H1 (cell line): ENCODE measurements at regions not wholly inside any gene's neighbourhood (a gene's known extent, or its start where the extent isn't known, plus 50 kb on each side); places are given as distances from the start of the nearest gene placed in this dataset.

Source experiments
- GABPA ChIP-seq: IDR thresholded peaks from 2 replicates; pipeline ENCODE4 v1.6.1; 2011; ENCODE audit warnings: mild to moderate bottlenecking, low read length, moderate library complexity, borderline replicate concordance; ENCODE audit not compliant: insufficient read depth
- HDAC2 ChIP-seq, 2 experiments: fragments of 300-600 bp in 1 of 2; sonication (generic) in 1 of 2; IDR thresholded peaks; 2 replicates each; pipeline ENCODE4 v1.6.1; 2011 to 2012; ENCODE audit warnings: low read depth in 2 of 2, low read length in 2 of 2, mild to moderate bottlenecking in 2 of 2, moderate library complexity in 2 of 2, borderline replicate concordance in 1 of 2, inconsistent platforms in 1 of 2
- HDAC6 ChIP-seq: IDR thresholded peaks from one replicate; pipeline ENCODE4 v1.7.1; 2012; ENCODE audit warnings: low read depth, mild to moderate bottlenecking, inconsistent platforms, low read length, moderate library complexity
- KDM4A ChIP-seq: IDR thresholded peaks from one replicate; pipeline ENCODE4 v1.7.1; 2012; ENCODE audit warnings: low read depth, mild to moderate bottlenecking, moderate library complexity, low read length, inconsistent platforms; ENCODE audit not compliant: severe bottlenecking
- NRF1 ChIP-seq: IDR thresholded peaks from 2 replicates; pipeline ENCODE4 v1.6.1; 2011; ENCODE audit warnings: mild to moderate bottlenecking, low read depth, low read length, improper control_type of control experiment
- SIN3A ChIP-seq, 2 experiments: IDR thresholded peaks in 1 of 2; conservative IDR thresholded peaks in 1 of 2; 2 replicates each; pipeline ENCODE4 v1.6.1; 2011 to 2012; ENCODE audit warnings: low read length in 2 of 2, improper control_type of control experiment in 1 of 2, low read depth in 1 of 2, mild to moderate bottlenecking in 1 of 2
- SUZ12 ChIP-seq: fragments of 200-600 bp; sonication (generic); IDR thresholded peaks from 2 replicates; pipeline ENCODE4 v1.6.1; 2012; ENCODE audit warnings: mild to moderate bottlenecking, inconsistent platforms, low read length, moderate library complexity, mixed read lengths
- TF ChIP-seq, protein P1 (sequence below): IDR thresholded peaks from 2 replicates; pipeline ENCODE4 v1.6.1; 2012; ENCODE audit warnings: inconsistent platforms

DNA sequence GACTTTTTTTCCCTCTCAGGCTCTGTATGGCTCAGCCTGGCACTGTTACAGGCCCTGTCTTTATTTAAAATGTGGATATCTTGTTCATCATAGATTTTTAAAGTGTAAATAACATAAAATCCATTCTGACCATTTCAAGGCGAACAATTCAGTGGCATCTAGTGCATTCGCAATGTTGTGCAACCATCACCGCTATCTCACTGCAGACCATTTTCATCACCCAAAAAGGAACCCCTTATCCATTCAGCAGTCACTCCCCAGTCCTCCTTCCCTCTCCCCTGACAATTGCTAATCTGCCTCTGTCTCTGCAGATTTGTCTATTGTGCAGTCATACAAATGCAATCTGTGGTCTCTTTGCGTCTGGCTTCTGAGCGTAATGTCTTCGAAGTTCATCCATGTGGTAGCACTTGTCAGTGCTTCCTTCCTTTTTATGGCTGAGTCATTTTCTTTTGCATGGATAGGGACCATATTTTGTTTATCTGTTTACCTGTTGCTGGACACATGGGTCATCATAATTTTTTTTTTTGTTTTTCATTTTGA is 148.8 kb upstream of the LHX5 start (continued):
- TF ChIP-seq KDM4A (no peak), HDAC6 (no peak), SUZ12 (no peak), NRF1 (no peak), GABPA (no peak), HDAC2 (IDR thresholded peaks at IDR 0.05; ENCODE audit: borderline replicate concordance in 1 of 2, low read depth in 2 of 2, low read length in 2 of 2) (no peak), SIN3A (conservative IDR thresholded peaks at IDR 0.05 in 1 of 2, IDR thresholded peaks at IDR 0.05 in 1 of 2; ENCODE audit: low read depth in 1 of 2, low read length in 2 of 2) (no peak)
- TF ChIP-seq, protein P1, sequence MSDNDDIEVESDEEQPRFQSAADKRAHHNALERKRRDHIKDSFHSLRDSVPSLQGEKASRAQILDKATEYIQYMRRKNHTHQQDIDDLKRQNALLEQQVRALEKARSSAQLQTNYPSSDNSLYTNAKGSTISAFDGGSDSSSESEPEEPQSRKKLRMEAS: no peak
